GM23248 (cell line): ENCODE measurements at regions not wholly inside any gene's neighbourhood (a gene's known extent, or its start where the extent isn't known, plus 50 kb on each side); places are given as distances from the start of the nearest gene placed in this dataset.

Source experiments
- EZH2 ChIP-seq: fragments of 200-600 bp; sonication (generic); IDR thresholded peaks from 2 replicates; pipeline ENCODE4 v1.6.1; 2018; ENCODE audit warnings: antibody characterized with exemption, mild to moderate bottlenecking; ENCODE audit not compliant: insufficient read depth, poor library complexity, severe bottlenecking
- EZH2phosphoT487 ChIP-seq: fragments of 200-600 bp; sonication (generic); IDR thresholded peaks from 2 replicates; pipeline ENCODE4 v1.6.1; 2018; ENCODE audit warnings: antibody characterized with exemption, moderate library complexity, mild to moderate bottlenecking, low read depth; ENCODE audit not compliant: insufficient read depth

DNA sequence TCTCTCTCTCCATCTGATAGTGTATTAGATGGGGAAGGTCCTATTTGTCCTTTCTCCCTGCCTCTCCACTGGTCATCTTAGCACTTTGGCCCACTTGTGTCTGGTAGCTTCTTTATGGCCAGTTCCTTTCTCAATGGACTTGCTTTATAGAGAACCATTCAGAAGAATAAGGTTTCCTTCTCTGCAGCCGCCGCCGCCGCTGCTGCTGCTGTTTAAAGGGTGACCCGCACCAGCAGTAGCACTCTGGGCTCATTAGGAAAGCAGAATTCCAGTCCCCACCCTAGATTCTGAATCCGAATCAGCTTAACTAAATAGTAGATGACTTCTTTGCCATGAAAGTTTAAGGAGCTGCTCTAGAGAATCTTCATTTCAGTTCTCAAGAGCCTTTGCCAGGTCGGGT, 490.2 kb downstream of the FOXO1 start:
- no peak for TF ChIP-seq EZH2
- no peak for TF ChIP-seq EZH2phosphoT487
